Skeletal muscle satellite cell (primary cell): ENCODE measurements at regions not wholly inside any gene's neighbourhood (a gene's known extent, or its start where the extent isn't known, plus 50 kb on each side); places are given as distances from the start of the nearest gene placed in this dataset. TPM values are rescaled to one million over a fixed set of nuclear protein-coding genes. Genes with fewer than 3 reads are reported as not detected.

Experiments used
- small RNA-seq: library from RNA; depleted of rRNA; stranded (forward); fragments of <200 nt; gene quantifications from one replicate; pipeline ENCODE3, GENCODE V24; 2012

Small RNA genes in the stretch of these regions (small RNA-seq; reads per million reads assigned to genes)
- not detected for gene MIR4472-2
